PC-3 (cell line): ENCODE measurements at regions not wholly inside any gene's neighbourhood (a gene's known extent, or its start where the extent isn't known, plus 50 kb on each side); places are given as distances from the start of the nearest gene placed in this dataset.

Source experiments
- ATAC-seq: fragments of 200-7000 bp; cut with Tn5 transposase; 2 replicates; pipeline ENCODE4 v1.9.1; 2020; ENCODE audit warnings: mild to moderate bottlenecking, moderate library complexity
- BruUV-seq: library from RNA; stranded (reverse); fragments of 400-500 nt; replicated peaks from 2 replicates; lab custom pipeline; 2021; lab: Mats Ljungman, UMichigan
- CTCF ChIA-PET: fragments of 300-600 bp; sonication (Branson Sonifier 250); formaldehyde crosslinking; loops from one replicate; lab custom pipeline; 2022; ENCODE audit warnings: antibody characterized with exemption; lab: Charles Lee
- POLR2A ChIA-PET: fragments of 300-600 bp; sonication (Branson Sonifier 250); formaldehyde crosslinking; loops from one replicate; lab custom pipeline; 2022; ENCODE audit warnings: antibody characterized with exemption; ENCODE audit not compliant: unreplicated experiment; lab: Charles Lee
- DNase-seq: peaks from one replicate; pipeline ENCODE4 v3.0.0-alpha.2; 2015
- H2AFZ ChIP-seq: fragments of 300-600 bp; sonication (generic); 2 replicates; pipeline ENCODE4 v1.6.0; 2016; ENCODE audit warnings: antibody characterized with exemption, low read length
- H3F3A ChIP-seq: fragments of 300-600 bp; sonication (generic); one replicate; pipeline ENCODE4 v1.6.0; 2017; ENCODE audit warnings: antibody characterized with exemption, low read length, control low read depth, mild to moderate bottlenecking; ENCODE audit not compliant: unreplicated experiment
- H3K27ac ChIP-seq: fragments of 300-600 bp; sonication (generic); 2 replicates; pipeline ENCODE4 v1.5.1; 2016; ENCODE audit warnings: mild to moderate bottlenecking, low read length
- H3K27me3 ChIP-seq: fragments of 300-600 bp; sonication (generic); 2 replicates; pipeline ENCODE4 v1.6.1; 2016; ENCODE audit warnings: low read length, mixed read lengths
- H3K36me3 ChIP-seq: fragments of 300-600 bp; sonication (generic); 2 replicates; pipeline ENCODE4 v1.6.1; 2016; ENCODE audit warnings: low read depth, mixed run types, low read length, mixed read lengths
- H3K4me1 ChIP-seq: fragments of 300-600 bp; sonication (generic); 2 replicates; pipeline ENCODE4 v1.5.1; 2016; ENCODE audit warnings: low read length; ENCODE audit not compliant: insufficient read depth
- H3K4me2 ChIP-seq: fragments of 300-600 bp; sonication (generic); 2 replicates; pipeline ENCODE4 v1.6.0; 2016; ENCODE audit warnings: low read length
- H3K4me3 ChIP-seq: fragments of 300-600 bp; sonication (generic); 2 replicates; pipeline ENCODE4 v1.5.1; 2016; ENCODE audit warnings: mild to moderate bottlenecking, low read length, mixed read lengths
- H3K79me2 ChIP-seq: fragments of 300-600 bp; sonication (generic); 2 replicates; pipeline ENCODE4 v1.6.1; 2017; ENCODE audit warnings: low read length, mixed read lengths
- H3K9ac ChIP-seq: fragments of 300-600 bp; sonication (generic); 2 replicates; pipeline ENCODE4 v1.6.0; 2016; ENCODE audit warnings: mild to moderate bottlenecking, low read length
- H3K9me2 ChIP-seq: fragments of 300-600 bp; sonication (generic); replicated peaks from 2 replicates; pipeline ENCODE4 v1.6.1; 2016; ENCODE audit warnings: mixed run types, low read length, mixed read lengths
- H3K9me3 ChIP-seq: fragments of 300-600 bp; sonication (generic); 2 replicates; pipeline ENCODE4 v1.6.1; 2016; ENCODE audit warnings: low read length, mixed read lengths
- H4K20me1 ChIP-seq: fragments of 300-600 bp; sonication (generic); 2 replicates; pipeline ENCODE4 v1.6.1; 2016; ENCODE audit warnings: low read length, mixed read lengths
- EZH2 ChIP-seq: fragments of 300-600 bp; sonication (generic); IDR thresholded peaks from one replicate; pipeline ENCODE4 v1.6.1; 2017; ENCODE audit warnings: antibody characterized with exemption, mild to moderate bottlenecking, low read length; ENCODE audit not compliant: unreplicated experiment
- EZH2phosphoT487 ChIP-seq: fragments of 300-600 bp; sonication (generic); IDR thresholded peaks from 2 replicates; pipeline ENCODE4 v1.6.1; 2018; ENCODE audit warnings: mild to moderate bottlenecking, antibody characterized with exemption, low read length, borderline replicate concordance
- intact Hi-C: fragments of 100-400 bp; cut with micrococcal nuclease; formaldehyde crosslinking; loops from 2 replicates; pipeline ENCODE4 v1.9.0; 2023
- TF ChIP-seq, protein P1 (sequence below): fragments of 300-600 bp; sonication (generic); conservative IDR thresholded peaks from 2 replicates; pipeline ENCODE4 v1.5.1; 2017; ENCODE audit warnings: antibody characterized with exemption, low read depth, mild to moderate bottlenecking, low read length

- Histone ChIP-seq H3K36me3 (no peaks in the 10 kb centered on the region), H3K9me2 (no peaks in the 10 kb centered on the region), H3K4me1 (no peaks in the 10 kb centered on the region), H3K27ac (no peak overlapping the region), H3K27me3 (no peaks in the 10 kb centered on the region), H3K9me3 (no peaks in the 10 kb centered on the region), H3F3A (no peaks in the 10 kb centered on the region), H4K20me1 (no peaks in the 10 kb centered on the region), H2AFZ (no peak overlapping the region), H3K9ac (no peak overlapping the region), H3K4me2 (no peak overlapping the region), H3K4me3 (no peak overlapping the region), H3K79me2 (no peaks in the 10 kb centered on the region)
- no TSS peak for BruUV-seq
- ChIA-PET POLR2A (no interaction called here), CTCF (no interaction called here)
- ATAC-seq (no peak), DNase-seq (no peak)
- intact Hi-C loops, result no loop called here
- TF ChIP-seq EZH2phosphoT487 (no peak), EZH2 (no peak)
- TF ChIP-seq, protein P1, sequence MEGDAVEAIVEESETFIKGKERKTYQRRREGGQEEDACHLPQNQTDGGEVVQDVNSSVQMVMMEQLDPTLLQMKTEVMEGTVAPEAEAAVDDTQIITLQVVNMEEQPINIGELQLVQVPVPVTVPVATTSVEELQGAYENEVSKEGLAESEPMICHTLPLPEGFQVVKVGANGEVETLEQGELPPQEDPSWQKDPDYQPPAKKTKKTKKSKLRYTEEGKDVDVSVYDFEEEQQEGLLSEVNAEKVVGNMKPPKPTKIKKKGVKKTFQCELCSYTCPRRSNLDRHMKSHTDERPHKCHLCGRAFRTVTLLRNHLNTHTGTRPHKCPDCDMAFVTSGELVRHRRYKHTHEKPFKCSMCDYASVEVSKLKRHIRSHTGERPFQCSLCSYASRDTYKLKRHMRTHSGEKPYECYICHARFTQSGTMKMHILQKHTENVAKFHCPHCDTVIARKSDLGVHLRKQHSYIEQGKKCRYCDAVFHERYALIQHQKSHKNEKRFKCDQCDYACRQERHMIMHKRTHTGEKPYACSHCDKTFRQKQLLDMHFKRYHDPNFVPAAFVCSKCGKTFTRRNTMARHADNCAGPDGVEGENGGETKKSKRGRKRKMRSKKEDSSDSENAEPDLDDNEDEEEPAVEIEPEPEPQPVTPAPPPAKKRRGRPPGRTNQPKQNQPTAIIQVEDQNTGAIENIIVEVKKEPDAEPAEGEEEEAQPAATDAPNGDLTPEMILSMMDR, result no peak
Observed at GRCh38 chr1:163973586-163973985, 585.4 kb upstream of the PBX1 start.

DNA sequence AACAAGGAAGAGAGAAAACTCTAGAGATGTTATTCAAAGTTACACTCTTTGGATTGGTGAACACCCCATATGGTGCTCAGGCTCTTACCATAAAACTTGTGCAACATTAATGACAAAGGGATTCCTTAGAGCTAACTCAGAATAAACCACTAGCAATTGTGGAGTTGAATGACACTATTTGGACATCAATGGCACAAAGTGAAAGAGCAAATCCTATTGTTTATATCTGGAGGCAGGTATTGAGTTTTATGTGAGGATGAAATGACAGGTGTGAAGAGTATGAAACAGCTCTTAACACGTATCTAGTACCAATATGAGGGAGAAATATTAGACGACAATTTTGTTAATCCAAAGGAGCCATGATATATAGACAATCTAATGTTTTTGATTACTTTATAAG is 584.9 kb upstream of the PBX1 start:
- Histone ChIP-seq H3K4me1 (no peaks in the 10 kb centered on the region), H3K27ac (no peak overlapping the region), H4K20me1 (no peaks in the 10 kb centered on the region), H3K9ac (no peak overlapping the region), H3F3A (no peaks in the 10 kb centered on the region), H3K9me2 (no peaks in the 10 kb centered on the region), H2AFZ (no peak overlapping the region), H3K4me3 (no peak overlapping the region), H3K27me3 (0 out of 2 replicates have a peak, but pooled peaks cover 3% of the 10 kb centered on the region), H3K79me2 (no peaks in the 10 kb centered on the region), H3K36me3 (no peaks in the 10 kb centered on the region), H3K9me3 (no peaks in the 10 kb centered on the region), H3K4me2 (no peak overlapping the region)
- ChIA-PET POLR2A (no interaction called here), CTCF (no interaction called here)
- DNase-seq (no peak), ATAC-seq (no peak)
- no TSS peak for BruUV-seq
- intact Hi-C loops, result no loop called here
- no peak for TF ChIP-seq EZH2
- TF ChIP-seq EZH2phosphoT487, result no peak
- TF ChIP-seq, protein P1, result no peak

- POLR2A ChIA-PET, result no interaction called here
- CTCF ChIA-PET, result no interaction called here
- H2AFZ ChIP-seq, result no peak overlapping the region
- no peaks in the 10 kb centered on the region for H3K79me2 ChIP-seq
- no peak for ATAC-seq
- H3K9me2 ChIP-seq, result no peaks in the 10 kb centered on the region
- no peak overlapping the region for H3K9ac ChIP-seq
- 0 out of 2 replicates have a peak, but pooled peaks cover 5% of the 10 kb centered on the region for H3K27me3 ChIP-seq
- DNase-seq, result no peak
- TF ChIP-seq, protein P1, result no peak
- TF ChIP-seq EZH2, result no peak
- TF ChIP-seq EZH2phosphoT487, result no peak
- H3K4me2 ChIP-seq, result no peak overlapping the region
- H3F3A ChIP-seq, result no peaks in the 10 kb centered on the region
- H3K4me1 ChIP-seq, result no peaks in the 10 kb centered on the region
- H3K27ac ChIP-seq, result no peak overlapping the region
- BruUV-seq, result no TSS peak
- H3K4me3 ChIP-seq, result no peak overlapping the region
- H4K20me1 ChIP-seq, result no peaks in the 10 kb centered on the region
- H3K36me3 ChIP-seq, result no peaks in the 10 kb centered on the region
- intact Hi-C loops, result no loop called here
- no peaks in the 10 kb centered on the region for H3K9me3 ChIP-seq
Observed at GRCh38 chr1:163980394-163980793, 578.6 kb upstream of the PBX1 start.
